ENCODE measurements at regions not wholly inside any gene's neighbourhood (a gene's known extent, or its start where the extent isn't known, plus 50 kb on each side); places are given as distances from the start of the nearest gene placed in this dataset.

- peaks cover 61% of the 10 kb centered on the region for H3K27me3 ChIP-seq (ENCODE audit: insufficient read depth)
- H2AFZ ChIP-seq (ENCODE audit: low read depth) = no peak overlapping the region
- CTCF ChIA-PET = interaction anchor here (1.3 kb wide), 1 partner anchor 70 kb away, joined by 4 read pairs; the partner anchor contains the start of gene CCND2
- H3K9ac ChIP-seq = no peak overlapping the region
- no peaks in the 10 kb centered on the region for H3F3A ChIP-seq (replicated peaks; ENCODE audit: insufficient read depth)
- DNase-seq = no peak
- H3K4me1 ChIP-seq (ENCODE audit: control insufficient read depth in 1 of 2, insufficient read depth in 2 of 2, low read depth in 1 of 2, low read length in 1 of 2) = no peaks in the 10 kb centered on the region
- H3K79me2 ChIP-seq (ENCODE audit: insufficient read depth) = no peaks in the 10 kb centered on the region
- POLR2A ChIA-PET = no interaction called here
- 19% methylated on average over 5 of the region's 5 CpGs for WGBS (ENCODE audit: low lambda C conversion rate)
- TF ChIP-seq USF1 (IDR thresholded peaks at IDR 0.05; ENCODE audit: borderline replicate concordance, low read depth) (no peak), JUND (IDR thresholded peaks at IDR 0.05) (no peak), NRF1 (IDR thresholded peaks at IDR 0.05; ENCODE audit: low read depth, low read length) (no peak), NFIC (IDR thresholded peaks at IDR 0.05; ENCODE audit: borderline replicate concordance) (no peak)
- H3K4me3 ChIP-seq (ENCODE audit: low read depth in 2 of 2, low read length in 1 of 2) = no peak overlapping the region
- no peaks in the 10 kb centered on the region for H3K36me3 ChIP-seq (replicated peaks in 1 of 2; ENCODE audit: control insufficient read depth in 1 of 2, insufficient read depth in 2 of 2, low read length in 1 of 2)
- H3K9me2 ChIP-seq = no peaks in the 10 kb centered on the region
- H4K20me1 ChIP-seq (ENCODE audit: insufficient read depth) = no peaks in the 10 kb centered on the region
- no peak overlapping the region for H3K4me2 ChIP-seq
- no peaks in the 10 kb centered on the region for H3K9me3 ChIP-seq
- H3K27ac ChIP-seq (ENCODE audit: low read depth in 2 of 2, low read length in 1 of 2) = no peak overlapping the region
These were observed 70.6 kb upstream of the CCND2 start for GRCh38 chr12:4202918-4203317.

- no peaks in the 10 kb centered on the region for H3K36me3 ChIP-seq (replicated peaks in 1 of 2; ENCODE audit: control insufficient read depth in 1 of 2, insufficient read depth in 2 of 2, low read length in 1 of 2)
- peaks cover 62% of the 10 kb centered on the region for H3K27me3 ChIP-seq (ENCODE audit: insufficient read depth)
- no peak for DNase-seq
- H3K4me2 ChIP-seq = no peak overlapping the region
- H3K79me2 ChIP-seq (ENCODE audit: insufficient read depth) = no peaks in the 10 kb centered on the region
- 21% methylated on average over 7 of the region's 7 CpGs for WGBS (ENCODE audit: low lambda C conversion rate)
- H3K4me1 ChIP-seq (ENCODE audit: control insufficient read depth in 1 of 2, insufficient read depth in 2 of 2, low read depth in 1 of 2, low read length in 1 of 2) = no peaks in the 10 kb centered on the region
- ChIA-PET CTCF (interaction anchor here (1.3 kb wide), 1 partner anchor 71 kb away, joined by 4 read pairs; the partner anchor contains the start of gene CCND2), POLR2A (no interaction called here)
- no peak overlapping the region for H3K27ac ChIP-seq (ENCODE audit: low read depth in 2 of 2, low read length in 1 of 2)
- H3K9me2 ChIP-seq = no peaks in the 10 kb centered on the region
- no peaks in the 10 kb centered on the region for H3F3A ChIP-seq (replicated peaks; ENCODE audit: insufficient read depth)
- H4K20me1 ChIP-seq (ENCODE audit: insufficient read depth) = no peaks in the 10 kb centered on the region
- H2AFZ ChIP-seq (ENCODE audit: low read depth) = no peak overlapping the region
- TF ChIP-seq SMC3 (IDR thresholded peaks at IDR 0.05; ENCODE audit: low read depth, low read length) (no peak), GATA2 (CRISPR knock-in tag; IDR thresholded peaks at IDR 0.05) (no peak), REST (IDR thresholded peaks at IDR 0.05; ENCODE audit: low read depth, low read length) (no peak), MXI1 (IDR thresholded peaks at IDR 0.05; ENCODE audit: low read depth, low read length) (no peak), NRF1 (IDR thresholded peaks at IDR 0.05; ENCODE audit: low read depth, low read length) (no peak), ELF1 (IDR thresholded peaks at IDR 0.05) (no peak), EP300 (IDR thresholded peaks at IDR 0.05; ENCODE audit: borderline replicate concordance in 1 of 2, low read depth in 1 of 2, low read length in 1 of 2) (no peak), IRF3 (IDR thresholded peaks at IDR 0.05; ENCODE audit: low read depth, low read length) (no peak), RXRA (IDR thresholded peaks at IDR 0.05; ENCODE audit: borderline replicate concordance, low read depth) (no peak), MAX (IDR thresholded peaks at IDR 0.05; ENCODE audit: low read depth) (no peak), PBX3 (IDR thresholded peaks at IDR 0.05) (no peak), FOSL2 (IDR thresholded peaks at IDR 0.05; ENCODE audit: borderline replicate concordance, low read depth) (no peak), USF1 (IDR thresholded peaks at IDR 0.05; ENCODE audit: borderline replicate concordance, low read depth) (no peak), YY1 (IDR thresholded peaks at IDR 0.05; ENCODE audit: low read depth) (no peak)
- no peaks in the 10 kb centered on the region for H3K9me3 ChIP-seq
- H3K9ac ChIP-seq = no peak overlapping the region
- H3K4me3 ChIP-seq (ENCODE audit: low read depth in 2 of 2, low read length in 1 of 2) = no peak overlapping the region
These were observed 71.1 kb upstream of the CCND2 start for GRCh38 chr12:4202487-4202886.
